OCI-M2 (cell line): ENCODE measurements at regions not wholly inside any gene's neighbourhood (a gene's known extent, or its start where the extent isn't known, plus 50 kb on each side); places are given as distances from the start of the nearest gene placed in this dataset.
"Not testable (repeated sequence)": the region's sequence is repeated elsewhere in the genome, so short reads cannot be mapped to it uniquely, and the experiment has no call there.

Source experiments
- DNase-seq: peaks from one replicate; lab custom pipeline; 2025; ENCODE audit not compliant: unreplicated experiment; lab: John Stamatoyannopoulos, UW

DNA sequence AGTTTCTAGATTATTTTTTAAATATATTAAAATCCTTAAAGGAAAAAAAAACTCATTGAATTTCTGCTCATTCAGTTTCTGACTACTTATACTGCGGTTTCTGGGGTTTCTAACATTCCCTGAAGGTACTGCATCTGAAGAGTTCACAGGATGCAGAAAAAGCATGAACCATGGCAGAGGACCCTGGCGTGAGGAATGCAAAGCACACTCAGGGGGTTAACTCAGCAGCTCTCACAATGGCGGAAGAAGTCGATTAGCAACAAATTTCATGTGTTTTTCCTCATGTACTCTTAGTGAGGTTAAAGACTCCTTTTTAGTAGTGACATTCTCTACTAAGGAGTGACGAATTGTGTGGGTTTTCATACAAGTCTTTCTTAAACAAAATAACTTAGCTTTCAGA lies 975.6 kb downstream of the NCAM2 start:
- no peak for DNase-seq

DNA sequence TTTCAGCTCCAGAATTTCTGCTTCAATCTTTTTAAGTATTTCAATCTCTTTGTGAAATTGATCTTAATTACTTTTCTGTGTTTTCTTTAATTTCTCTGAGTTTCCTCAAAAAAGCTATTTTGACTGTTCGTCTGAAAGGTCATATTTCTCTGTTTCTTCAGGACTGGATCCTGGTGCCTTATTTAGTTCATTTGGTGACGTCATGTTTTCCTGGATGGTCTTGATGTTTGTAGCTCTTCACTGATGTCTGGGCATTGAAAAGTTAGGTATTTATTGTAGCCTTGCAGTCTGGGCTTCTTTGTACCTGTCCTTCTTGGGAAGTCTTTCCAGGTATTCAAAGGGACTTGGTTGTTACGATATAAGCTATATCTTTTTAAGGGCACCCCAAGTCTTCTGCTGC lies 998.7 kb downstream of the NCAM2 start:
- DNase-seq = no peak

DNA sequence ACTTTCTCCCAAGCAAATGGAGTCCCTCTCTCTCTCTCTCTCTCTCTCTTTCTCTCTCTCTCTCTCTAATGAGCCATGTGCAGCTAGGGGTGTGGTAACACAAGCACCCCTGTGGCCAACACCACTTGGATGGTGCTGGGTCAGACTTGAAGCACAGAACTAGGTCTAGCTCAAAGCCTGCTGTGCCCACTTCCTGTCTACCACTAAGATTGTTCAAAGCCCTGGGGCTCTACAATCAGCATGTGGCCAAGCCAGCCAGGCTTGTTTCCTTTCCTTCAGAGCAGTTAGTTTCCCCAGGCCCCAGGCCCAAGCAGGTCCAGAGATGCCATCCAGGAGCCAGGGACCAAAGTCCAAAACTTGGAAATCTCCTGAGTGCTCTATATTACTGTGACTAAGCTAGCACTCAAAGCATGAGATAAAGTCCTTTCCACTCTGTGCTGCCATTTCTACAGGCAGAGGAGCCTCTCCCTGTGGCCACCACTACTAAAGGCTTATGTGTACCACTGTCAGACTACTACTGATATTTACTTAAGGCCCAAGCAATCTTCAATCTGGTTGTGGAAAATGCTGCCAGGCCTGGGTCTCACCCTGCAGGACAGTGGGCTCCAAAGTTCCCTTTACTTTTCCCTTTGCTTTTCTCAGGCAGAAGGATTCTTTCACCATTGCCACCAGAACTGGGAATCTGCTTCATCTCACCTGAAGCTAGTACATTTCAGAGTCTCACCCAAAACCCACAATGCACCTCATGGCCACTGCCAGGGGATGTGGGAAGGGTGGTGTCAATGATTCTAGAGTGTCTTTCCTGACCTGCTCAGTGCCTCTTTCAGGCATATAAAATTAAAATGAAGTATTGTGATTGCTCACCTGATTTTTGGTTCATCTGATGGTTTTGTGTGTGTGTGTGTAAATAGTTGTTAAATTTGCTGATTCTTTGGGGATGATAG lies 999.5 kb downstream of the NCAM2 start:
- DNase-seq = no peak

DNA sequence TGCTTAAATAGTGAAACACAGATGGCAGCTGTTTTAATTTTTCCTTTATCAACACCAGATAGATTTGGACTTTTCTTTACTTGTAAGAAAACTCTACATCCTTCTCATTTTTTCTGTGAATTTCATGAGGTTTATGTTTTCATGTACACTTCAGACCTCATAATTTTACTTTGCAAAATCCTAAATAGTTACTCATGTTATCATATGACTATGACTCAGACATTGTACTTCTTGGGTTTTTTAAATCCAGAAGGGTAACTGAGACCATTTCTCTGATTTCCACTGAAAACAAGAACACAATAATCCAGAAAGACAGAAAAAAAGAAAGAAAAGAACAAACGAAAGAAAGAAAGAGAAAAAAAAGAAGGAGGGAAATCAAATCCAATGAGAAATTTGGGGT lies 1021.6 kb downstream of the NCAM2 start:
- DNase-seq = no peak

DNA sequence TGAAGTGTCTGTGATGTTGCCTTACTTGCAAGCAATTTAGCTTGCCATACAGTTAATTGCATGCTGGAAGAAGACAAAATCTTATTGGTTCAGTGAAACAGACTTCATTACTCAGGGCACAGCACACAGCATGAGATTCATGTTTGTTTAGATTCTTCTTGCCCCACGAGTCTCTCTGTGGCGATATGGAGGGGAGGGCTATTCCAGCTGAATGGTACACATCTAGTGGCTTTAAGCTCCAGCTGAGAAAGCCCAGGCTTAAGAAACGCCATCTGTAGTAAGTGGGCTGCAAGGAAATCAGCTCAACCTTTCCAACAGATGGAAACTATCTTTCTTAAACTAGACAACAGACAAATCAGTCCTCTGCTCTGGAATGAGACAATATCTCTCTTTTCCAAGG lies 1022.0 kb downstream of the NCAM2 start:
- DNase-seq = no peak

DNA sequence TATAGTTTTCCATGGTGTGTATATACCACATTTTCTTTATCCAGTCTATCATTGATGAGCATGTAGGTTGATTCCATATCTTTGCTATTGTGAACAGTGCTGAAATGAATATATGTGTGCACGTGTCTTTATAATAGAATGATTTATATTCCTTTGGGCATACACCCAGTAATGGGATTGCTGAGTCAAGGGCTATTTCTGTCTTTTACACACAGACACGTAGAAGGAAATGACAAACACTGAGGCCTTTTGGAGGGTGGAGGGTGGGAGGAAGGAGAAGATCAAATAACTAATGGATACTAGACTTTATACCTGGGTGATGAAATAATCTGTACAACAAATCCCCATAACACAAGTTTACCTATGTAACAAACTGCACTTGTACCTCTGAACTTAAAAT lies 1025.7 kb downstream of the NCAM2 start:
- DNase-seq = not testable (repeated sequence)

DNA sequence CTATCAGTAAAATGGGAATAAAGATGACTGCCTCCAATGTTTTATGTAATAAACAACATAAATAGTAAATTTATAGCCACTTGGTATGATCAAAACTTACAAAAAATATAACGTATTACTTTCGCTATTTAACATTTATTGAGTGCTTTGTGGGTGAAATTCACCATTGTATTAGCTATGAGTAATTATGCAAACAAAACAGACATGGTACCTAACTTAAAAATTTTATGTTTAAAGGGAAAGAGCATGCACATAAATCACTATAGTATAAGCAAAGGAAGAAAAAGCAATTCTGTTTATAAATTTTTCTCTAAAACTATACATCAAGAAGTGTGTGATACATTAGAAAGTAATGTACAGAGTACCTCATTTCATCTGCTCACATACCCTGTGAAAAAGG lies 1046.2 kb downstream of the NCAM2 start:
- no peak for DNase-seq

DNA sequence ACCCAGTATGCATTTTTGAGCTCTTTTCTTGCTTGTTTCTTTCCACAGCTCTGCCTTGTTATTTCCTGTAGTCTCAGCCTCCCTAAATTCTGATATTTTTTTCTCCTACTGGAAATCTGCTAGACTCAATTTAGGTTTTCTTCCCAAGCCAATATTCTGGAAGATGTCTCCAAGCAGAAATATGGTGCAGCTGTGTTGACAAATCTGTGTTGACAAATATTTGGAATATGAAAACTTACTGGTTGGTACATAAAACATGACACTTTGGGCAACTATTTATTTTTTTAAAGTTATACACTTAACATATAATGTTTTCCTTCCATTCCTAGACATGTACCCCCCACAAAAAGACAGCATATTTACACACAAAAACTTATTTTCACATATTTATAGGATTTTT lies 1048.4 kb downstream of the NCAM2 start:
- DNase-seq = no peak

DNA sequence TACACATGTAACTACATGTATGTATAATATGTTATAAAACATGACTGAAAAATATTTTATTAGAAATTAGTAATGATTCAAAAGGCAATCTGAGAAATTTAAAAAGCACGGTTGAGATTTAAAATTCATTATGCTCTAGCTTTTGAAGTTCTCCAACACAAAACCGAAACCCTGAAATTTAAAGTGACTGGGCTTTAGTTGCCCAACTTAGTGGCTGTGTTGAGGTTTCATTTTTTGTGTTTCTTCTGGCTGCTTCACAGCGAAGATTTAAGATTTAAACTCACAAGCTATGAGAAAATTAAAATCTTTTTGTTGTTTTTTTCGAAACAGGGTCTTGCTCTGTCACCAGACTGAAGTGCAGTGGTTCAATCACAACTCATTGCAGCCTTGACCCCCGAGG lies 1058.7 kb downstream of the NCAM2 start:
- DNase-seq = no peak

DNA sequence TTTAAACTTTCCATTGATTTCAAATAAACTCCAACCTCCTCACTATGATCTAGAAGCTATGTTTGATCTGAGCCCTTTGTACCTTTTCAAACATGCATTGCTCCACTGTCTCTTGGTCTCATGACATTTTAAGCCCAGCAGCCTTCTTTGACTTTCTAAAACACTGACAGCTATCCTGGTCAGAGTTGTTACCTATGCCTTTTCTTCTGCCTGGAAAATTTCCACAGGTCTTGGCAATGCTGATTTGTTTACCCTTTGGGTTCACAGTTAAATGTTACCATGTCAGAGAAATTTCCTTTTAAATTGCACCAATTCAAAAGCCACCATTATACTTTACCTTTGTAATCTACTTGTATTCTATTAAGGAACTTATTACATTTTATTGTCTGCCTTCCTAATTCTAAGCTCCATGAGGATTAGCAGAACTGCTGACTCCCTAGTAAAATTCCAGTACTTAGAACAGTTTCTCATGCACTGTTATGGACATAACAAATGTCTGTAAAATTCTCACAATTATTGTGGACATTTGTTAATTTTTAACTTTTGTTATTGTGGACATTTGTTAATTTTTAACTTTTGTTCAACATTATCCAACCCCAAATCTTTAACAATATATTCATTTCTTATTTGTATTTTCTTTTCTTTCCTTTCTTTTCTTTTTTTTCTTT lies 1064.4 kb downstream of the NCAM2 start:
- no peak for DNase-seq

DNA sequence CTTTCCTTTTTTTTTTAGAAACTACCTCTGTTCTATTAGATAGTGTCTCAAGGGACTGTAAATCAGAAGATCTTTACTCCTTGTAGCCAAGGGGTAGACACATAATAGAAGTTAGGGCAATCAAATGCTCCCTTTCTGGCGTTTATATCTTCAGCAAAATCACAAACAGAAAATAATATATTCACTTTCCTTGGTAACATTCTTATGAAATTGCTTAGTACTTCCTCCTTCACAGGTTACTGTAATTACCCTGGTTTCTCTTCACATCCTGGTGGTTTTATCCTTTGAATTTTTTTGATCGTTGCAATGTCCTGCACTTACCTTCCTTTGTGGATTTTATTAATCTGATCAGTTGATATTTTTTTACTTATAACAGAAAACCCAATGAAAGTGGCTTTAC lies 1064.9 kb downstream of the NCAM2 start:
- DNase-seq = no peak

DNA sequence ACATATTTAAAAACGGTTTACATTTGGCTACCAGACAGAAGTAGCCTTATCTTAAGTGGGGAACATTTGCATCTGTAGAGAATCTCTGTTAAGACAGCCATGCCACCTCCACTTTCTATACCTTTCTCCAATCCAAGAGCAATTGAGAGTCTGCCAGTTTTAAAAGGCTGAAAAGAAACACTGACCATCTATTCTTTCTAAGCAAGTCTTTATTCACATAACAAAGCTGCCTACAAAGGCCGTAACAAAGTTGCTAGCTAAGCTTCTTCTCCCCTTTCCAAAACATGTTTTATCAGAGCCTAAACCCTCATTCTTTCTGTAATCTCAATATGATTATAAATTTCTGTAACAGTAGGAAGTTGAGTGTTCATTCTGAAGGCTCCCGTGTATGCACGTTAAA lies 1078.3 kb downstream of the NCAM2 start:
- DNase-seq = no peak

DNA sequence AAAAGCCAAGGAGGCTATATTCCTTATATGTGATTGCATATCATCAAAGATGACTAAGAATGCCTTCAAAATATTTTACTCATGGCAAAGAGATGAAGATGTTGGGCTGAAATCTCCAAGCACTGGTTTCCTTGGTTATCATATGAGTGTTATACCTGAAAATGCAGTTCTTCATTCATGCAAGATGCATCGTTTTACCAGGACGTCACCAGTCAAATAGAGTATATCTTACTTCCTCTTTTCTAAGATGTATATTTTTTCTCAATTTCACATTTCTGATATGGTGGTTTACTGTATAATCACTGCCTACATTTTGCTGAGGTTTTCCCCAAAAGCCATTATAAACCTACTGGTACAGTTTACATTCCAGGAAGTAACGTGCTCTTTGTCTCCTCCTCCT lies 1085.7 kb downstream of the NCAM2 start:
- no peak for DNase-seq

DNA sequence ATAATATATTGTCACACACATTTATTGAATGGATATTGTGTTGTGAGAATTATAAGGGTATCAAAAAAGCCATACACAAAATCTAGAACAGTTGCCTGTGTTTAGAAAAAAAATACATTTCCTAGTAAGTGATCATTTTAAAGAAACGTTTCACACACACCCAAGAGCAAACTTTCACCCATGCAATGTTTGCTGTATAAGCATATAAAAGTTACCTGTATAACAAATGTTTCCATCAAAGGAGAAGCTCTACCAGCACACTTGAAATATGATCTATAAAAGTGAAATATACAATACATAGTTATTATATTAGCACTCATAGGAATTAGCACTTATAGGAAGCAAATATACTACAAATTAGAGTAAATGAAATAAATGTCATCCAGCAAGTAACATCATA lies 1098.1 kb downstream of the NCAM2 start:
- DNase-seq = no peak

DNA sequence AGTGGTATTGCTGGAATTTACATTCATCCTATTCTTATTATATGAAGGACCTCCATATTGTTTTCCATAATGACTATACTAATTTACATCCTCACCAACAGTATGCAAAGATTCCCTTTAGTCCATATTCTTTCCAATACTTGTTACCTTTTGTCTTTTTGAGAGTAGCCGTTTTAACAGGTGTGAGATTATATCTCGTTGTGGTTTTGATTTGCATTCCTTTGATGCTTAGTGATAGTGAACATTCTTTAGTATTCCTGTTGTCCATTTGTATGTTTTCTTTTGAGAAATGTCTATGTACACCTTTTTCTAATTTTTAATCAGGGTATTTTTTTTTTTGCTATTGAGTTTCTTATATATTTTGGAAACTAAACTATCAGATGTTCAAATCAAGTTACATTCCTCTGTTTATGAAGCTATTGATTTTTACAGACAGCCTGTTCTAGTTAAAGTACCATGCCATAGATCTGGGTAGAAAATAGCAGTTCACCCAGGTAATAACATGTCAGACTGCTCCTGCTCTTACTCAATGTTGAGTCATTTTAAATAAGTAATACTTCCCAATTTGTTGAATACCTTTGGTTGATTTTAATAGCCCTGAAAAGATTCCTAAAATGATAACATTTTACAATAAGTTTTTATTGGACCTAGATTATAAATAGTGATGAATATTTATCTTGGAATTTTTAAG lies 1108.7 kb downstream of the NCAM2 start:
- DNase-seq = no peak

DNA sequence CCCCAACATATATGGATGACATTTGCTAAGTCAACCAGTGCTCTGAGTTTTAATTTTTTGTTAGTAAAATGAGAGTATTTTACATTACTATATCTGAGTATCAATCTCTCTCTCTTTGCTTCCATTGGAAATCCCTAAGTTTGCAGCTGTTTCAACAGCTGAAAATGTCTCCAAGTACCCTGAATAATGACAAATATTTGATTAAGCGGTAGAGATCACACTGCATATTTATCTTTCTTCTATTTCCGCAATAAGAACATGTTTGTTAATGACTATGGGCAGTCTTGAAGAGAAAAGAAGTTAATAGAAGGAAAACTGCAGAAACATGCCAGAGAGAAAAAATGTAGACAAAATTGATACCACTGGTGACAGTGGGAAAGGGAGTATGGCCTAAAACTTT lies 1117.5 kb downstream of the NCAM2 start:
- no peak for DNase-seq

DNA sequence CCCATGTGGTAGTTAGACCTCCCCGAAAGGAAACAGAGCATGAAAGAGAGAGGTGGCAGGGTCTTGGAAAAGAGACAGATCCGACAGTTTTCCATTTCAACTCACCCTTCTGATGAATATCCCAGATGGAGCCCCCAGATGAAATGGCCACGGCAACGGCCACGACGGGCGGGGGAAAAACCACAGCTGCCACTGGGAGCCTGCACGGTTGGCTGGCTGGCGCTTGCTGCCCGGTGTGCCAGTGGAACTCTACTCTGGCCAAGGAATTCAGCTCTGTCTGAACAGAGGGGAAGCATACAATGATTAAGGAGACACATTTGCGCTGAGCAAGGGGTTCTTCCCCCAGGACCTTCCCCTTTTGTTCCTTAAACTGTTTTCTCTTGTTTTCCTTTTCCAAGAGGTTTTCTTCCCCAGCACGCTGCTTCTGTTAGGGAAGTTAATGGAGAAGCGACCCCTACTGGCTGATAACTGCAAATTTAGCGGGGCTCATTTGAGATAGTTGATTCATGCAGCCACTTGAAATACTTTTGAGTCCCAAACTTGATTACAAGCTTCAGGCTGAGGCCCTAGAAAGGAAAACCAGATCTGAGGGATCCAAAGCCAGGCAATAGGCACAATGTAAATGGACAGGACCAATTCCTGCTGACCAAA lies 1122.5 kb downstream of the NCAM2 start:
- no peak for DNase-seq

DNA sequence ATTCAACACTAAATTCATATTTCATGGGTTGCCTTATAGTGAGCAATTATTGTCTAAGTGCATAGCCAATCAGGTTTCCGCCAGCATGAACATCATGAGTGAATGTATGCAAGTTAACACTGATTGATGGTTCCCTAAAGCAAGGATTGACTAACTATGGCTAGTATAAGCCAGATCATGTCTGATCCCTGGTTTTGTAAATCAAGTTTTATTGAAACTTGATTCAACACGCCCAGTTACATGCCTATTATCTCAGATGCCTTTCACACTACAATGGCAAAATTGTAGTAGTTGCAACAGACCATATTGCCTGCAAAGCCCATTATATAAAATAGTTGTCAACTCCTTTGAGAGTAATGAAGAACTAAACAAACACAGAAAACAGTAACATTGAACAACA lies 1127.4 kb downstream of the NCAM2 start:
- no peak for DNase-seq

DNA sequence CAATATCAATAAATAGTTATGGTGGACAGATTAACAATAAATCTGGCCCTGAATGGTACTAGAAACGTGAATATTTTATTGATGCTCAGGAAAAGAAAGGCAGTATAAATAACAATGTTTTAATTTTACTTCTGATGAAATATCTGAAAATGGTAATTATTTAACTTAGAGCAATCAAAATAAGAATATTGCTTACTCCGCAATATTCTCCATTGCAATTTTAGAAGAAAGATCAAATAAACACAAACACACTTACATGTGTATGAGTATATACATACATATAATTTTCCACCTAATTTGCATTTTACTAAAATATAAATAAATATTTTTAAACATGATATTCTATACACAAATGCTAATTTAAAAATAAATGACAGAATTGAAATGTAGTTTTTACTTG lies 1130.5 kb downstream of the NCAM2 start:
- DNase-seq = no peak

DNA sequence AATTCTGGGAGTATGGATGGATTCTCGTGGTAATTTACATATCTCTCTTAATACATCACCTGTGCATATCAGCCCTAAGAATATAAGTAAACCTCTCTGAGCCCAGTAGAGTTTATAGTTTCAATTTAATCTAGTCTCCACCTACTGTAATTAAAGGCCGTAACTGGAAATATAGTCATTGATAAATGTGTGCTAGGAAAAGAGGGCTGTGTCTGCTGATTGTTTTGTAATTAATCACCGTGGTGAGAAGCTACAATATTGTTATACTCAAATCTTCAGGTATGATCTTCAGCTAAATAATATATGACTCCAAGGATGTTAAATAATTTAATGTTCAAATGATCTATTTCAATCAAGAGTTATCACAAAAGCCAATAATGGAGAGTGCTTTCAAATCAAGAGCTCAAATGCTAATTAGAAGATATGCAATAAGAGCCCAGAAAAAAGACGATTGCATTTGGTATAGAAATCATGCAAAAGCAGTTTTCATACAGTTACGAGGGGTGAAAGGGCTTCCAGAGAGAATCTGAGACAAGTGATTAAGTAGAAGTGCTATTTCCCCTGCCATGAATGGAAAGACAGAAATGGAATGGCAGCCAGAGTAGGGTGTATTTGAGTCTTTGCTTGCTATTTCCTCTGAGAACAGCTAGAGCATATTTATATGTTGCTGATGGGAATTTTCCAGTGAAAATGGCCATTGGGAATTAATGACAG lies 1134.3 kb downstream of the NCAM2 start:
- DNase-seq = no peak

DNA sequence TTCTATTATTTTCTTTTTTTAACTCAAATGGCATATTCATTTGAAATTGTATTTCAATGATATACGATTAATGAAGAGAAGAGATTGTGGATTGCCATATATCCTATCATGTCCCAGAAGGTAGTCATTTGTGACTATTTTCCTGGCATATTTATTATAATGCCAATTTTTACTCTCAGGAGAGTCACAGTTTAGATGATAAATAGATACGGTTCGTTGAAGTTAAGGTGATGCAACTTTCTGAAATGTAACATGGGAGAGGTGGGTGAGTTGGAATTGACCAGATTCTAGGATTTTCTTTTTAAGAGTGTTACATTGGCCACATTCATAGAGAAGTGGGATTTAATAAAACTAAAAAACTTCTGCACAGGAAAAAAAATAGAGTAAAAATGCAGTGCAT lies 1138.5 kb downstream of the NCAM2 start:
- no peak for DNase-seq
